ENCODE measurements at regions not wholly inside any gene's neighbourhood (a gene's known extent, or its start where the extent isn't known, plus 50 kb on each side); places are given as distances from the start of the nearest gene placed in this dataset.

DNA sequence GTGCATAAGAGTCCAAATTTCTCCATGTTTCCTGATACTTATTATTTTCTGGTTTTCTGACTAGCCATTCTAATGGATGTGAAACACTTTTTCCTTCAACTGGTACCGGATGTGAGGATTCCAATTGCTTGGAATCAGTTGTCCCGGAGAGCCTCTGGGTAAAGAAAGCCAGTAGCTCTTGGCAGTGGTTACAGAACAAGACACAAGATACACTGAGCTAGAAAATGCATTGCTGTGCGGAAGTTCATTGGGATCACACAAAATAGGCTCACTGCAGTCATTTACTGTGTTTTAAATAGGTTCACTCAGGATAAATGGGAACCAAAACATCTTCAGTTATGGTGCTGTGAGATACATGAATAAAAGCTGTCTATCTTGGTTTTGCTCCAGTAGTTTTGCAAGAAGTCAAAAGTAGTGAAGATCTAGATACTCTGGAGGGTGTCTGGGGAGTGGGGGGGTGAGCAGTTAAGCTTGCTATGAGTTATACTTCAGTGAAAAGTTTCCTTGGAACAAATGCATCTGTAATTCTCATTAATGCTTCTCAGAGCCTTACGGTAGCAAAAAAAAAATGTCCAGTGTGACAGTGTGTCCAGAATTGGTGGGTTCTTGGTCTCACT, 54.4 kb upstream of the RNF182 start:
- no TSS peak for BruUV-seq (replicated peaks)
- no peaks in the 10 kb centered on the region for H3K27me3 ChIP-seq (ENCODE audit: insufficient read depth, low read depth)
- no peak overlapping the region for H3K27ac ChIP-seq
- no peak overlapping the region for H3K4me3 ChIP-seq
- CTCF ChIA-PET: interaction anchor here (0.7 to 0.9 kb wide), 3 partner anchors 193 to 1780 kb away, joined by 3 to 7 read pairs (median 4); no protein-coding TSS in a partner anchor
- H2AFZ ChIP-seq: no peak overlapping the region
- H3K9me3 ChIP-seq (ENCODE audit: insufficient read depth, low read depth): no peaks in the 10 kb centered on the region
- no peak for DNase-seq
- peaks cover 7% of the 10 kb centered on the region for H3F3A ChIP-seq (ENCODE audit: insufficient read depth, low read depth)
- no peaks in the 10 kb centered on the region for H4K20me1 ChIP-seq (ENCODE audit: insufficient read depth)
- H3K9me2 ChIP-seq (ENCODE audit: insufficient read depth): no peaks in the 10 kb centered on the region
- no peaks in the 10 kb centered on the region for H3K36me3 ChIP-seq (ENCODE audit: low read depth)
- TF ChIP-seq, protein P1, sequence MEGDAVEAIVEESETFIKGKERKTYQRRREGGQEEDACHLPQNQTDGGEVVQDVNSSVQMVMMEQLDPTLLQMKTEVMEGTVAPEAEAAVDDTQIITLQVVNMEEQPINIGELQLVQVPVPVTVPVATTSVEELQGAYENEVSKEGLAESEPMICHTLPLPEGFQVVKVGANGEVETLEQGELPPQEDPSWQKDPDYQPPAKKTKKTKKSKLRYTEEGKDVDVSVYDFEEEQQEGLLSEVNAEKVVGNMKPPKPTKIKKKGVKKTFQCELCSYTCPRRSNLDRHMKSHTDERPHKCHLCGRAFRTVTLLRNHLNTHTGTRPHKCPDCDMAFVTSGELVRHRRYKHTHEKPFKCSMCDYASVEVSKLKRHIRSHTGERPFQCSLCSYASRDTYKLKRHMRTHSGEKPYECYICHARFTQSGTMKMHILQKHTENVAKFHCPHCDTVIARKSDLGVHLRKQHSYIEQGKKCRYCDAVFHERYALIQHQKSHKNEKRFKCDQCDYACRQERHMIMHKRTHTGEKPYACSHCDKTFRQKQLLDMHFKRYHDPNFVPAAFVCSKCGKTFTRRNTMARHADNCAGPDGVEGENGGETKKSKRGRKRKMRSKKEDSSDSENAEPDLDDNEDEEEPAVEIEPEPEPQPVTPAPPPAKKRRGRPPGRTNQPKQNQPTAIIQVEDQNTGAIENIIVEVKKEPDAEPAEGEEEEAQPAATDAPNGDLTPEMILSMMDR (conservative IDR thresholded peaks at IDR 0.05): no peak
- TF ChIP-seq EZH2 (IDR thresholded peaks at IDR 0.05; ENCODE audit: low read depth): no peak
- POLR2A ChIA-PET (ENCODE audit: unreplicated experiment): no interaction called here
- H3K4me1 ChIP-seq (replicated peaks; ENCODE audit: insufficient read depth): peaks cover 20% of the 10 kb centered on the region
- no peaks in the 10 kb centered on the region for H3K79me2 ChIP-seq (ENCODE audit: low read depth)
- no peak overlapping the region for H3K4me2 ChIP-seq
- intact Hi-C loops (cut with micrococcal nuclease; ENCODE audit: unreplicated experiment): loop anchor here (10.0 kb wide), 1 partner anchor 156 kb away; the partner anchor contains the start of gene RANBP9

DNA sequence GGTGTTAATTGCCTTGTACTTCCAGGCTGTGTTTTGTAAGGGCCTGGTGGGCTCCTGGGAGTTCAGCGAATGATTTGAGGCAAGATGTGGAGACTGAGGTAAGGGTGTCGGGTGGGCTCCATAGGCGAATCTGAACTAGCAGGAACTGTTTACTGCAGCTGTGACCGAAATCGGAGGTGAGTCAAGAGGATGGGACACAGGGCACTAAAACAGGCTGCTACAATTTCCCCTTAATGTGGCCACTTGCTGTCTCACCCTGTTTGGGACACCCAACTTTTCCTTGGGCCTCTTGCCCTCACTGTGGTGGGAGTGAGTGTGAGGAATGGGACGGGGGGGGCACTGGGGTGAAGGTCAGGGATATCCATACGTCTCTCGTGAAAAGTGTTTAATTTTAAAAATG, 53.9 kb upstream of the MCUR1 start:
- CTCF ChIA-PET: no interaction called here

DNA sequence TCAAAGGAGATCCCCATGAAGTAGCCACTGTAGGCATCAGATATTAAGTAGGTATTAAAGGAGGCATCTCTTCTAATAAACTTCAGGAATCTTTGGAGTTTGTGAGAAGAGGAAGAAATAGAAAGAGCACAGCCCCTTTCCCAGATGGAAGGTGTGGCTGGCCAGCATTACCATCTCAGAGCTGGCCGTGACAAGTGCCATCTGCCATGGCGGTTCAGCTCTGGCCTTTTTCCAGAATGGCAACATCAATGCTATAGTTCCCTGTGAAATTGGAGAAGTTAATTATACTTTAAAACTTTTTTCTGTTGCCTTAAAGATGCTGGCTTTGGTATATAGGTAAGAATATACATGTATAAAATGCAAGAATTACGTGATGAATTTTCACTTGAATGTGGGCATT, 51.9 kb upstream of the MCUR1 start:
- H3K27me3 ChIP-seq (ENCODE audit: insufficient read depth, low read depth): no peaks in the 10 kb centered on the region
- H2AFZ ChIP-seq: no peak overlapping the region; the same call in 1 of the 2 replicates
- no peak overlapping the region for H3K27ac ChIP-seq
- no peaks in the 10 kb centered on the region for H3K9me3 ChIP-seq (ENCODE audit: insufficient read depth, low read depth)
- H3K4me3 ChIP-seq: no peak overlapping the region
- H3F3A ChIP-seq (ENCODE audit: insufficient read depth, low read depth): peaks cover 16% of the 10 kb centered on the region; the same call in 1 of the 2 replicates
- peaks cover 19% of the 10 kb centered on the region for H3K4me1 ChIP-seq (replicated peaks; ENCODE audit: insufficient read depth)
- intact Hi-C loops (cut with micrococcal nuclease; ENCODE audit: unreplicated experiment): no loop called here
- H4K20me1 ChIP-seq (ENCODE audit: insufficient read depth): no peaks in the 10 kb centered on the region
- no peak overlapping the region for H3K4me2 ChIP-seq
- H3K9me2 ChIP-seq (ENCODE audit: insufficient read depth): no peaks in the 10 kb centered on the region
- ChIA-PET CTCF (no interaction called here), POLR2A (ENCODE audit: unreplicated experiment) (no interaction called here)
- H3K36me3 ChIP-seq (ENCODE audit: low read depth): no peaks in the 10 kb centered on the region
- H3K79me2 ChIP-seq (ENCODE audit: low read depth): no peaks in the 10 kb centered on the region
- no peak for DNase-seq
- no TSS peak for BruUV-seq (replicated peaks)
- no peak for TF ChIP-seq EZH2 (IDR thresholded peaks at IDR 0.05; ENCODE audit: low read depth)
- TF ChIP-seq, protein P1 (conservative IDR thresholded peaks at IDR 0.05): no peak

More for the DNA sequence above, 53.9 kb upstream of the MCUR1 start:
- no peak overlapping the region for H3K27ac ChIP-seq
- DNase-seq: no peak
- H2AFZ ChIP-seq: no peak overlapping the region
- H3K4me3 ChIP-seq: no peak overlapping the region
- POLR2A ChIA-PET (ENCODE audit: unreplicated experiment): no interaction called here
- H3K9me3 ChIP-seq (ENCODE audit: insufficient read depth, low read depth): no peaks in the 10 kb centered on the region
- no peak for TF ChIP-seq EZH2 (IDR thresholded peaks at IDR 0.05; ENCODE audit: low read depth)
- TF ChIP-seq, protein P1 (conservative IDR thresholded peaks at IDR 0.05): no peak
- intact Hi-C loops (cut with micrococcal nuclease; ENCODE audit: unreplicated experiment): no loop called here
- peaks cover 20% of the 10 kb centered on the region for H3K4me1 ChIP-seq (replicated peaks; ENCODE audit: insufficient read depth)
- H4K20me1 ChIP-seq (ENCODE audit: insufficient read depth): no peaks in the 10 kb centered on the region
- H3K79me2 ChIP-seq (ENCODE audit: low read depth): no peaks in the 10 kb centered on the region
- H3K27me3 ChIP-seq (ENCODE audit: insufficient read depth, low read depth): no peaks in the 10 kb centered on the region
- peaks cover 11% of the 10 kb centered on the region for H3F3A ChIP-seq (ENCODE audit: insufficient read depth, low read depth)
- BruUV-seq (replicated peaks): no TSS peak
- H3K36me3 ChIP-seq (ENCODE audit: low read depth): no peaks in the 10 kb centered on the region
- H3K4me2 ChIP-seq: no peak overlapping the region
- no peaks in the 10 kb centered on the region for H3K9me2 ChIP-seq (ENCODE audit: insufficient read depth)

Data from PC-9 (cell line).